ENCODE measurements at regions not wholly inside any gene's neighbourhood (a gene's known extent, or its start where the extent isn't known, plus 50 kb on each side); places are given as distances from the start of the nearest gene placed in this dataset.

DNA sequence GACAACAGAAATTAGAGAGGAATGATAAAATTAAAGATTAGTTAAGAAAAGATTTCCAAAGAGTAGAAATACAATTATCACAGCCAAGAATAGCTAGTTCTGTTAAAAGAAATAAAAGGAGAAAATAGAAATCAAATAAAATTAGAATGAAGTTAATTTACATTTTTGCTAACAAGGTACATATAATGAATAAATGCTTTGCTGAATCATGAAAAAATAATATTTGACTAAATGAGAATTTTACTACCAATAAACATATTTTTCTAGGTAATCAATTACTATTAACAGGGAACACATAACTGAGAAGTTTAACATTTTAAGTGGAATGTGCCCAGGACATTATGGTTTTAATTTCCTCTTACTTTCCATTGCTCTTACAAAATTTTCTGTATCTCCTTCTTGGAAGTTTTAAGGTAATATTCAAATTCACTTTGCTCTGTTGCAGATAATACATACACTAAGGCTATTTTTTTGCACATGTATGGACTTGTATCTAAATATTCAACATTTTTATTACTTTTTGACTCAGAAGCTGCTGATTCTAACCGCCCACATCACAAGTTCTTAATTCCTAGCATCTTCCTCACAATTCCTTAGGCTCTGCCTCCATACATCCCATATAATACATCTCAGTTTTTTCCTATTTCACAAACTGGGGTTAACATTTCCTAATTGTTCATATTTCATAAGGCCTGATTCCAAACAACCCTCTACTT lies 870.7 kb upstream of the INTU start:
- WGBS, 2 donors: 83 to 89% methylated on average over 1 of the region's 1 CpG
- Histone ChIP-seq H3K27ac (ENCODE audit: low read depth in 1 of 2, low read length in 1 of 2) (no peak overlapping the region), H3K9ac (ENCODE audit: insufficient read depth in 1 of 2, low read length in 2 of 2) (no peak overlapping the region), H3K27me3 (ENCODE audit: control insufficient read depth in 3 of 3, insufficient read depth in 3 of 3, low read length in 2 of 3) (no peaks in the 10 kb centered on the region), H3K4me3 (no peak overlapping the region), H3K4me1 (ENCODE audit: control insufficient read depth in 5 of 5, insufficient read depth in 5 of 5, low read length in 5 of 5) (peaks cover 0 to 7% (median 0%) of the 10 kb centered on the region in 5 donors), H3K36me3 (ENCODE audit: control insufficient read depth in 4 of 4, insufficient read depth in 4 of 4, low read length in 4 of 4) (no peaks in the 10 kb centered on the region), H3K9me3 (ENCODE audit: control insufficient read depth in 4 of 4, insufficient read depth in 3 of 4, low read length in 3 of 4) (no peaks in the 10 kb centered on the region)
- ATAC-seq (ENCODE audit: insufficient read depth, low FRiP score) (no peak), DNase-seq (no peak)
- TF ChIP-seq, protein P1, sequence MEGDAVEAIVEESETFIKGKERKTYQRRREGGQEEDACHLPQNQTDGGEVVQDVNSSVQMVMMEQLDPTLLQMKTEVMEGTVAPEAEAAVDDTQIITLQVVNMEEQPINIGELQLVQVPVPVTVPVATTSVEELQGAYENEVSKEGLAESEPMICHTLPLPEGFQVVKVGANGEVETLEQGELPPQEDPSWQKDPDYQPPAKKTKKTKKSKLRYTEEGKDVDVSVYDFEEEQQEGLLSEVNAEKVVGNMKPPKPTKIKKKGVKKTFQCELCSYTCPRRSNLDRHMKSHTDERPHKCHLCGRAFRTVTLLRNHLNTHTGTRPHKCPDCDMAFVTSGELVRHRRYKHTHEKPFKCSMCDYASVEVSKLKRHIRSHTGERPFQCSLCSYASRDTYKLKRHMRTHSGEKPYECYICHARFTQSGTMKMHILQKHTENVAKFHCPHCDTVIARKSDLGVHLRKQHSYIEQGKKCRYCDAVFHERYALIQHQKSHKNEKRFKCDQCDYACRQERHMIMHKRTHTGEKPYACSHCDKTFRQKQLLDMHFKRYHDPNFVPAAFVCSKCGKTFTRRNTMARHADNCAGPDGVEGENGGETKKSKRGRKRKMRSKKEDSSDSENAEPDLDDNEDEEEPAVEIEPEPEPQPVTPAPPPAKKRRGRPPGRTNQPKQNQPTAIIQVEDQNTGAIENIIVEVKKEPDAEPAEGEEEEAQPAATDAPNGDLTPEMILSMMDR (IDR thresholded peaks at IDR 0.05; ENCODE audit: control extremely low read depth, extremely low read depth): no peak

DNA sequence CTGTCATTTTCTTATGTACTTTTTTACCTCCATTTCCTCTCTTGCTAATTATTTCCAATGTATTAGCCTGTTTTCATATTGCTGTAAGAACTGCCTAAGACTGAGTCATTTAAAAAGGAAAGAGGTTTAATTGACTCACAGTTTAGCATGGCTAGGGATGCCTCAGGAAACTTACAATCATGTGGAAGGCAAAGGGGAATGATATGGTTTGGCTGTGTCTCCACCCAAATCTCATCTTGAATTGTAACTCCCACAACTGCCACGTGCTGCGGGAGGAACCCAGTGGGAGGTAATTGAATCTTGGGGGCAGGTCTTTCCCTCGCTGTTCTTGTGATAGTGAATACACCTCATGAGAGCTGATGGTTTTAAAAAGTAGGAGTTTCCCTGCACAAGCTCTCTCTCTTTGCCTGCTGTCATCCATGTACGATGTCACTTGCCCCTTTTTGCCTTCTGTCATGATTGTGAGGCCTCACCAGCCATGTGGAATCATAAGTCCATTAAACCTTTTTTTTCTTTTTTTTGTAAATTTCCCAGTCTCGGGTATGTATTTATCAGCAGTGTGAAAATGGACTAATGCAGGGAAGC lies 870.0 kb upstream of the INTU start:
- ATAC-seq (ENCODE audit: insufficient read depth, low FRiP score): no peak

DNA sequence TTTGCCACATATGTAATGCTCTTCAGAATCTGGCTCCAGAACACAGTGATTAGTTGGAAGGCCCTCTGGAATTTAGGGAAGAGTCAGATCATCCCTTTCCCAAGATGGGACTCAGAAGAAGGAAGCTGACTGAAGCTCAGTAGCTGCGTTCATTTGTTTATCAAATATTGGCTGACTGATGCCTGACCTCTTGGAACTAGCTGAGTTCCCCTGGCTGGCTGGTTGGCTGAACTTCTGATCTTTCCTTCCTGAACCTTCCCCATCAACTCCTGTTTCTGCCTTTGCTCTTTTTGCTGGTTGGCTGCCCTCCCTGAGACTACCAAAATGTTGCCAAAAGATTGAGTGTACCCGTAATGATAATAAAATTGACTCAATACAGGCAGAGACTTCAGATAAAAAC lies 866.5 kb upstream of the INTU start:
- H3K27ac ChIP-seq (ENCODE audit: low read depth in 1 of 2, low read length in 1 of 2): no peak overlapping the region
- ATAC-seq (ENCODE audit: insufficient read depth, low FRiP score): no peak

More for the DNA sequence above, 870.0 kb upstream of the INTU start:
- 85 to 94% methylated on average over 5 of the region's 5 CpGs for WGBS, 2 donors
- no peak overlapping the region for H3K27ac ChIP-seq (ENCODE audit: low read depth in 1 of 2, low read length in 1 of 2)
- no peak overlapping the region for H3K9ac ChIP-seq (ENCODE audit: insufficient read depth in 1 of 2, low read length in 2 of 2)
- no peaks in the 10 kb centered on the region for H3K9me3 ChIP-seq (ENCODE audit: control insufficient read depth in 4 of 4, insufficient read depth in 3 of 4, low read length in 3 of 4)
- H3K4me1 ChIP-seq (ENCODE audit: control insufficient read depth in 5 of 5, insufficient read depth in 5 of 5, low read length in 5 of 5): peaks cover 0 to 7% (median 0%) of the 10 kb centered on the region in 5 donors
- H3K4me3 ChIP-seq: no peak overlapping the region
- H3K36me3 ChIP-seq (ENCODE audit: control insufficient read depth in 4 of 4, insufficient read depth in 4 of 4, low read length in 4 of 4): no peaks in the 10 kb centered on the region
- H3K27me3 ChIP-seq (ENCODE audit: control insufficient read depth in 3 of 3, insufficient read depth in 3 of 3, low read length in 2 of 3): no peaks in the 10 kb centered on the region
- no peak for DNase-seq
- TF ChIP-seq, protein P1 (IDR thresholded peaks at IDR 0.05; ENCODE audit: control extremely low read depth, extremely low read depth): no peak

More for the DNA sequence above, 866.5 kb upstream of the INTU start:
- peaks cover 0 to 7% (median 0%) of the 10 kb centered on the region in 5 donors for H3K4me1 ChIP-seq (ENCODE audit: control insufficient read depth in 5 of 5, insufficient read depth in 5 of 5, low read length in 5 of 5)
- no peak overlapping the region for H3K9ac ChIP-seq (ENCODE audit: insufficient read depth in 1 of 2, low read length in 2 of 2)
- H3K4me3 ChIP-seq: no peak overlapping the region
- 33 to 66% methylated on average over 2 of the region's 2 CpGs for WGBS, 2 donors
- no peaks in the 10 kb centered on the region for H3K27me3 ChIP-seq (ENCODE audit: control insufficient read depth in 3 of 3, insufficient read depth in 3 of 3, low read length in 2 of 3)
- TF ChIP-seq, protein P1 (IDR thresholded peaks at IDR 0.05; ENCODE audit: control extremely low read depth, extremely low read depth): no peak
- no peaks in the 10 kb centered on the region for H3K9me3 ChIP-seq (ENCODE audit: control insufficient read depth in 4 of 4, insufficient read depth in 3 of 4, low read length in 3 of 4)
- no peaks in the 10 kb centered on the region for H3K36me3 ChIP-seq (ENCODE audit: control insufficient read depth in 4 of 4, insufficient read depth in 4 of 4, low read length in 4 of 4)
- DNase-seq: peak in 2 of 3 donors; percentile 52 to 66

All from lung (tissue), 11 donors.